A204.1 (cell line): ENCODE measurements at regions not wholly inside any gene's neighbourhood (a gene's known extent, or its start where the extent isn't known, plus 50 kb on each side); places are given as distances from the start of the nearest gene placed in this dataset.

ENCODE experiments used
- FAIRE-seq: peaks from 2 replicates; lab custom pipeline; 2012; peaks lifted over from hg19 to GRCh38; lab: Jason Lieb, UNC

DNA sequence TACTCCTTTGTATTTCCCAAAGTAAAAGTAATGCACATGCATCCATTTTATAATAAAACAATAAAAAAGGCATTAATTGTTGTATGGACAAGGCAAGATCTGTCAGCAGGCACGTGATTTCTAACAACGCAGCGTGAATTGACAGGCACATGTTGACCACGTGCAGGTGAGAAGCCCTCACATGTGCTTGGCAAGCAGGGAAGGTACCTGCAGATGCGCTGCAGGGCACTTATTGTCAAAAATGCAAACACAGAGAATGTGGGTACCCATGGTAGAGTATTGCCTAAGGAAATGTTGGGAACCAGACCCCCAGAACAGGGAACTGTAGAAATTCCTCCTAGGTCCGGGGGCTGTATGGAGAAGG, 515.0 kb upstream of the HS6ST1 start:
- FAIRE-seq, result no peak

DNA sequence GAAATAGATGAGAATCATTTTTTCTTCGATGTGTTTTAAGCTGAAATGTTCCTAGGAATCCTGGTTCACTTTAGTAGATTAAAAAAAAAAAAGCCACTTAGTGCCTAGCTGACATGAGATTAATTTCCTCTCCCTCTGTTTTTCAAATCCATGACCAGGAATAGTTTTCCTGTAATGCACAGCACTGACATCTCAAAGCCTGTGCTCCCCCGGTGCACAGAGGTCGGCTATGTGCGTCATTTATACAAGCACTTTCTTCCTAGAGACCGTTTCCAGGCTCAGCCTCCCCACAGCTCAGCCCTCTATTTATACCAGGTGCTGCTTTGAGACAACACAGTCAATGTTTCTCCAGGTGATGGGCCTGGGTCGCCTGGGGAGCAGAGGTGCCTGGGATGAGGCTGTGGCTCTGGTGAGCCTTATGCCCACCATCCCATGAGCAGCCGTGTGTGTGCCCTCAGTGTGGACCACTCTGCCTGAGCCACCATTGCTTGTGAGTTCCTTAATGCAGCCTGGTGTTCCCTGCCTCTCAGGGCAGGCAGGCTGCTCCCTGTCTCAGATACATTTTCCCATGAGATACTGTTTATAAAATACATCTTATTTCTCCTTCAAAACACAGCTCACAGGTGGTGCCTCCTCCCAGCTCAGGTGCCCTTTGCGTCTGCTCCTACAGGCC, 515.7 kb upstream of the HS6ST1 start:
- FAIRE-seq, result no peak

DNA sequence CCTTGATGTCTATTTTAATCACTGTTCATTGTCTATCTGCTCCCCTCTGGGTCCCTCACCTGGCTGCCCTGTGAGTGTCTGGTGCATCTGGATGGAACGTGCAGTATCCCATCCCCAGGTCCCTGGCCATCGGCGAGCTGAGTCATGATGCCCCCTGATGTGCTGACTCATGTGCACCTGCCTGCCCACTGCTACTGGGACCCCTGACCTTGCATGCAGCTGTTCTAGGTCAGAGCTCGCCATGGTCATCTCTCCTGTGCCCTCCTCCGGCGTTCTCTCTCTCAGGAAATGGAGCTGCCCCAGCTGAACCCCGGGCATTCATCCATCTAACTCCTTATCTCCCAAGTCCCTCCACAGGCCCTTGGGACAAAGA, 516.2 kb upstream of the HS6ST1 start:
- FAIRE-seq, result no peak

DNA sequence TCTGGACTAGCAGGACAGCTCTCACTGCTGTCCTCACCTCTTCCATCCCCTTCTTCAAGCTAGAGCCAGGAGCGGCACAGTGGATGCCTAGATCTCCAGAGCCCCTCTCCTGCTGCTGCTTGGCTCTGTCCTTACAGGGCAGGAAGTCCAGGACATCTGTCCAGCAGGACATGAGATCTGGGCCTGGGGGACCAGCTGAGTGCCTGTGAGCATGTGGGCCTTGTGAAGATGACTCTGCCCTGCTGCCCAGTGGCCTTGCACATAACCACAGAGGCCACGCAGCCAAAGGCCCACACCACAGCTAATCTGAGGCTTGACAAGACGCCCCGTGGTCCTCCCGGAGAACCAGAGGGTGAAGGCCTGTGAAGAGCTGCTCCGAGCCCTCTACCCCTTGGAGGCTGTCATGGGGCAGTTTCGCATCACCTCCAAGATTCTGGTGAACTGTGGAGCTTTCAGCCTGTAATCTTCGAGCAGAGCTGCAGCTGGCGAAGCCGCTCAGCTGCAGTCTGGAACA, 516.7 kb upstream of the HS6ST1 start:
- no peak for FAIRE-seq

DNA sequence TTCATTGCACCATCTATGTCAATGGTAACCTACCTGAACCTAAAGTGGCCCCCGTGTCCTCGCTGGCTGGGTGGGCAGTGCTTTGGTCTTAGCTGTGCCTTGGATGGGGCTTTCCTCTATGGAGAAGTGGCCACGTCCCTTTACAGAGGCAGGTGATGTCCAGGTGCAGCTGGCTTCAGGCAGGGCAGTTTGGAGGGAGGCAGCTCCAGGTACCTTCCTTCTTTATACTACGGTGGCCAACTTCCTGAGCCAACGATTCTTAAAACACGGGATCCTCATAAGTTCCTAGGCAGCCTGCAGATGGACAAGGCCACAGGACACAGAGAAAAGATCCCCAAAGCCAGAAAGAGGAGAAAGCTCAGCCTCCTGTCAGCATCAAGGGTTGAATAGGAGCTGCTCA, 517.3 kb upstream of the HS6ST1 start:
- FAIRE-seq, result no peak

DNA sequence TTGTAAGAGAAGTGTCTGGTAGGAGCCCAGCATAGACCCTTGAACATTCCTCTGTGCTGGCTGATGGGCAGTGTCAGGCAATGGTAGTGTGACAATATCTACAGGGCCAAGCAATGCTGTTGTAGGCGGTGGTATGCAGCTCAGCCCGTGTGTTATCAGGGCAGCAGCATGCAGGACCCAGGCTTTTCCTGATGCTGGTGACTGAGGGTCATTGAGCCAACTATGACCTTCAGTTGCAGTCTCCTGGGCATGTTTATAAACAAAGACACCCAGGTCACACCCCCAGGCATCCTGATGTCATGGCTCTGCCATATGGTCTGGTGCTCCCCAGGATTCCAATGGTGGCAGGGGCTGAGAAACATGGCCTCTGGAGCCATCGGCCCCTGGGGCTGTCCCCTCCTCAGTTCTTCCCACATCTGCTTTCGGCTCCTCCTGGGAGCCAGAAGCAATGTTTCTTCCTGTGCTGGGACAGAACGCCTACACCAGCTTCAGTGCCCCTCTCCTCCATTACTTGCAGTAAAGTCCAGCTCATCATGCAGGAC, 518.0 kb upstream of the HS6ST1 start:
- FAIRE-seq, result no peak

DNA sequence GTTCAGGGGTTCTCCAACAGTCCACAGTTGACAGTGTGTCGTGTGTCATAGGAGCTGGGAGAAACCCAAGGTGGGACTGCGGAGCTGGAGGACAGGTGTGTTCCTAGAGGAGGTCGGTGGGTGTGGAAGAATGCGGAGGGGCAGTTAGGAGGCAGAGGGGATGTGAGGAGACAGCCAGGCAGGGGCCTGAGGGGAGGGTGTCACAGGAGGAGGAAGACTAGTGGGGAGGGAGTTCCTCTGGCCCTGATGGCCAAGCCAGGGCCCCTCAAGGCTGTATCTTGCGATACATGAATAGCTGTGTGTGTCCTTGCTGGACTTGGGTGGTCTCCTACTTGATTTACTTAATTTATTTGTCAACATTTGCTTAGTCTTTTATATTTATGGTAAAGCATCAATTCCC, 519.6 kb upstream of the HS6ST1 start:
- FAIRE-seq, result no peak

DNA sequence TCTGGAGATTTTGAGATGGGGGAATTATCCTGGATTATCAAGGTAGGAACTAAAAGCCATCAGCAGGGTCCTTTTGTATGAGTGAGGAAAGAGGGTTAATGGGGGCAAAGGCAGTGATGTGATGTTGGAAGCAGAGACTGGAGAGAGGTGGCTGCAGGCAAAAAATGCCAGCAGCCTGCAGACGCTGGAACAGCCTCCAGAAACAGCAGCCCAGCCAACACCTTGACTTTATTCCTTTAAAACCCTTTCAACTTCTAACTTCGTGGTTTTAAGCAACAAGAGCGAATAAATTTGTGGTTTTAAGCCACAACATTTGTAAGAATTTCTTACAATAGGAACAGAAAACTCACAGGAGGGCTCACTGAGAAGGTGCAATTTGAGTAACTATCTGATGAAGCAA, 523.1 kb upstream of the HS6ST1 start:
- no peak for FAIRE-seq

DNA sequence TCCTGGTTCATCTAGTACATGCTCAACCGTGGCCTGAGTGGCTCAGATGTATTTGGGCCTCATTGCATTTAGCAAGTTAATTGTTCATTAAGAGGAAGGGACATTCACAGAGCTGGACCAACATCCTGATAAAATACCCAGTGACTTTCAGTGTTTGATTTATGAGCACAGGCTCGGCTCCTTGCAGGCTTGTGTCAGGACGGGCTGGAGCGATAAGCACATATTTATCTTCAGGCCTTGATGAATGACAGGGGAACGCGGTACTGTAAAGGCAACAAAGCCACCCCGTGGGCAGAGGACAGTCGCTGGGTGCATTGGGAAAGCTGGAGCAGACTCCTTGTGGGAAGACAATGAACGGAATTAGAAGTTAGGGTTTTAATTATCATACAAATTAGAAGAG, 548.6 kb upstream of the HS6ST1 start:
- no peak for FAIRE-seq

DNA sequence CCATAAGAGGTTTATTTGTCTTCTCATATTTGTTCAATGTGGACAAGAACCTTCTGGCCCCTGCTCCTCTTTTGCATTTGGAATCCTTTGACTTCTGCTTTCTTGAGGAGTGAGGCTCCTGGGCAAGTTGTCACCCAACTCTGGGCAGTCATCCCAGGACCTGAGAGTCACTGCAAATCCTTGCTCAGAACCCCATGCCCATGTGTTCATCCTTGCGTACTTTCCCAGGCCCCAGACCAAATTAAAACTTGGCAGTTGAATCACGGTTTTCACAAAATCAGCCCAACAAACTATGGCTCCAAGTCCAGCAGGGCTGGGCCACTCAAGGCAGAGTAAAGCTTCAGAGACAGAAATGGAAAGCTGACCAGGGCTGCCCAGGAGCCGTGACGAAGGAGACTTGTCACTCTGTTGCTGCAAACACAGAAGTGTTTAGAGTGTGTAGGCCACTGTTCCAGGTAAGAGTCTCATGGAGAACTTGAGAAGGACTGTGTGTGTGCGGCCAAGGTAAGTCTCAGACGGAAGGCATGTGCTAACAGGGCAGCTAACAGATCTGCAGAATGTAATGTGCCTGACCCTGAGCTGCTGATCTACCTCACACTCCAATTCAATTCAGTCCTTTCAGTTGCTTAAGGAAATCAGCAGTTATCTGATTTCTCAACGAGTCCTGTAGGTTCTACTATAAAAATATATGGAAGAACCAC, 549.4 kb upstream of the HS6ST1 start:
- no peak for FAIRE-seq

DNA sequence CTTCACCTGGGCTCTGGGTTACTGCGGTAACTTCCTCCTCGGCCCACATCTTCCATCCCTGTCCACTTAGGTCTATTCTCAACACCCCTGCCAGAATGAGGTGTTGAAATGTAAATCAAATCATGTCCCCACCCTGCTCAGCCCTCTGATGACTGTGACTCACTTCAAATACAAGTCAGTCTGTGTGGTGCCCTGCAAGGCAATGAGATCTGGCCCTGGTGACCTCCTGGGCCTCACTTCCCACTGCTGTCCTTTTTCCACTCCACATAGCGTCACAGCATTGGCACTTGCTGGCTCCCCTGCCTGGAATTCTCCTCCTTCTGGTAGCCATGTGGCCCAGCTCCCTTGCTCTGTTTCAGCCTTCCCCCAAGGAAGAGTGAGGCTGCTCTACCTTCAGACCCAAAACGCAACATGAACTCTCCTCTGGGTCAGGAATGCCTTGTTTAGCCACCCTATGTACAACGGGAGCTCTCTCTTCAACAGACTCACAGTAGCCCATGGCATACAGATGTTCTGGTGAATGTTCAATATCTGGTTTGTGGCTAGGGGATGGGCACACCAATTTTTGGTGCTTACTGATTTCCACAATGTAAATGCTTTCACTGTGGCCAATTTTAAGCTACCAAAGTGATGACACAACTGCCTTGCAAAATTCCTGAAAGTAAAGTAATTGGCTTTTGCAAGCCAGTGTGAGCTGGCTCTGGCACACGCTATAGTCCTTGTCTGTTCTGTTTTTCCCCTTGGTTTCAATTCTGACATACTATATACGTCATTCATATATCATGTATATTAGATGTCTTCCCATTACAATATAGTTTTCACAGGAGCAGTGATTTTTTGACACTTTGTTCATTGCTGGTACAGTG, 550.3 kb upstream of the HS6ST1 start:
- FAIRE-seq, result no peak

DNA sequence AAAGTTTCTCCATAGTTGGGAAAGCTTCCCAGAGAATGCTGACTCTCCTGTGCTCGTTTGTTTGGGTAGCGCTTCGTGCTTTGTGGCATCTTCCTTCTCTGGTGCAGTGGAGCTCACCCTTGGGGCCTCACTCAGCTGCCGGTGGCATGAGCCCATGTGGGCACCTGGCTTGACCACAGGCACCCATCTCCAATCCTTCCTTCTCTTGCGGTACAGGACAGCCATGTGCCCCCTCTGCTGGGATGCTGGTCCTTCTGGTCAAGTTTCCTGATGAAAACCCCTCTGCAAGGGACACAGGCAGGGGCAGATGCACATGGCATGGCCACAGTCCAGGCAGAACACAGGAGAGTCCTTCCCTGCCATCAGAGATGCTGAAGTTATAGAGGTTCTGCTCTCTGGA, 555.9 kb upstream of the HS6ST1 start:
- FAIRE-seq, result no peak

DNA sequence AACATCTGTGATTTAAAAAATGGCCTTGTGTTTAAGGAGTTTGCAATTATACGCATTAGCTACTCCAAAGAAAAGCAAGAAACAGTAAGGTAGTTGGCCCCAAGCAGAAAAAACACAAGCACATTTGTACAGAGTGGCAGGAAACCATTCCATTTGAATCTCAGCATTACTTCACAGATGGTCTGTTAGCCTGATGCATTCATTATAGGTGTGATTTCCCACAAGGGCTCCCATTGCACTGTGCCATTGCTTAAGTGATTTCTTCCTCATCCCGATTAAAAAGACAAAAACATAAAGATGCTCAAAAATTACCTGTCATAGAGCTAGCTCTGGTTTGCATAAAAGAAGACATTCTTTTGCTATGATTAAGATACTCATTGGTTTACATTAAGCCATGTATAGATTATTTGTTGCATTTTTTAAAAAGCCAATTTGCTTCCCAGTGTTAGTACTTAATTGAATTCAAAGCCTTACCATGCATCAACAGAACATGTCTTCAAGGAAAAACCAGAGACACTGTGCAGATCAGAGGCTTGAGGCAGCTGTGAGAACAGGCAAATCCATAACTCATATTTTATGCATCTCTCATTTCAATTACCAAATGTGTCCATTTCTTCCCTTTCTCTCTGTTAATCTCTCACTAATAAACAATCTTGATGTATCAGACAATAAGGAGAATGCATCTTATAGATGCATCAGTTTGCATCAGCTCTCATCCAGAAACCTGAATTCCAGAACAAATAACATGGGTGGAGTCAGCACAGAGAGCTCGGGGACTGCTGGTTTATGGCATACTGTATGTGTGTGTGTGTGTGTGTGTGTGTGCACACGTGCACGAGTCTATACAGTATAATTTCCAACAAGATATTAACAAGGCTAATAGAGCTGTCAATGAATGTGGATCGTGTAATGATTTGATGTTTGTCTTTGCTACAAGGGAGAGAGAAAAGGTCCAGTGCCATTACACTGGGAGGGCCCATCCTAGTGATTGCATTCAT, 558.6 kb upstream of the HS6ST1 start:
- FAIRE-seq, result no peak

DNA sequence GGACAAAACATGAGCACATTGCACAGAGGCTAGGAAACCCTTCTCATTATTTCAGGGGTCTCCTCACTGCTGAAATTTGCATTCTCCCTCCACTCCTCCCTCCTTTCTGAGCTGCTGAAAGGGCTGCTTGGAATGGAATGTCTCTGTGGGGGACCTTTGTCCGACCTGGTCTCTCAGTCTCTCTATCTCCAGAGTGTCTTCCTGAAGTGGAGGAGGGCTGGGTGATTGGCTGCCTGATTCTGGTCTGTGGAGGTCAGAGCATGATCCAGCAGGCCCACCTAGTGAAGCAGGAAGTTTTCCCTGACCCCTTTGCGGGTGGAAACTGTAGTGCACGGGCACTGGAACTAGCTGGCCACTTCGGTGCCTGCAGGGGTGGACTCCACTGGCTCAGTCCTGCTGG, 560.5 kb upstream of the HS6ST1 start:
- FAIRE-seq, result no peak

DNA sequence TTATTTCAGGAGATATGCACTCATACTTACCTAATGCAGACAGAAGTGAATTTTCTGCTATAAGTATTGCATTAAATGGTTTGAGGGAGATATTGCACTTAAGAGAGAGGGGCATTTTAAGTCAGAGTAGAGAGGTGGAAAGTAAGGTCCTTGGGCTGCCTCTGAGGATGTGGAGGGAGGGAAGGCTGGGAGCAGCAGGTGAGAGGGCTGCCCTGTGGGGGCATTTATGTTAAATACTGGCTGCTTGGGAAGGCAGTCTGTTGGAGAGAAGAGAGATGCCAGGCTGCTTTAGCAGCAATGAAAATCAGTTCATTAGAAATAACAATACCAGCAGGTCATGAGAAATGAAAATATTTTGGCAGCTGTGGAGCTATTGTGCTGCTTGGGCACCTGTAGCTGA, 576.2 kb upstream of the HS6ST1 start:
- FAIRE-seq, result no peak

DNA sequence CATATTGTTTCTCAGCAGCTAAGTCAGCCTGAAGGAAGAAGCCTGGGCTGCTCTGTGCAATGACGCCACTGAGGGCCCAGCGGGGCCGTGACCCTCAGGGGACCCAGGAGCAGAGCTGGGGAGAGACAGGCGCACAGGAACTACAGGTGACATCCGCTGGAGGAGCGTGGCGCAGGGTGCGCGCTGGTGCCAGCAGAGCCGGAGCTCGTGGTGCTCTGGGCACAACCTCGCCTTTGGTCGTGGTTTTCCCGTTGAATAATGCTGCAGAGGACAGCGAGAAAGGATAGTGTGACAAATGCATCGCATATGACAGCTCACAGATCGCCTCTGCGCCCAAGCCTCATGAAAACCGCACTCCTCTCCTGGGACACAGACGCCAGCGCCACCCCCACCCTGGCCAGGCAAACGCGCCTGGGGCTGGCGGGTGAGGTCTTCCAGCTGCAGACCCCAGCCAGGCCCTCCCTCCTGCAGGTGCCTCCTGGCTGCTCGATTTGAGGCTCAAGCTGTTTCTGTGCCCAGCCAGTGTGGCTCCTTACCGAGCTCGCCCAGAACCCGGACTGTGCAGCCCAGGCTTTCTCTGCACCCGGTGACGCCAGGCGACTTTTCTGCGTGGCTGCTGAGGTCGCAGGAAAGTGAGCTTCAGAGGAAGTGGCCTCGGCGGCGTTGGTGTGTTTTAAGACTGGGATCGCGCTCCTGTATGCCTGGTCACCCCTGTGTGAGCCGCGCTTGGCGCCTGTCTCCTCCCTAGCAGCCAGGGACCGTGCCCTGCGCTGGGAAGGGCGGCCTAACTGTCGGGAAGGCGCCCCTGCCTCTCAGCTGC, 583.1 kb upstream of the HS6ST1 start:
- no peak for FAIRE-seq

DNA sequence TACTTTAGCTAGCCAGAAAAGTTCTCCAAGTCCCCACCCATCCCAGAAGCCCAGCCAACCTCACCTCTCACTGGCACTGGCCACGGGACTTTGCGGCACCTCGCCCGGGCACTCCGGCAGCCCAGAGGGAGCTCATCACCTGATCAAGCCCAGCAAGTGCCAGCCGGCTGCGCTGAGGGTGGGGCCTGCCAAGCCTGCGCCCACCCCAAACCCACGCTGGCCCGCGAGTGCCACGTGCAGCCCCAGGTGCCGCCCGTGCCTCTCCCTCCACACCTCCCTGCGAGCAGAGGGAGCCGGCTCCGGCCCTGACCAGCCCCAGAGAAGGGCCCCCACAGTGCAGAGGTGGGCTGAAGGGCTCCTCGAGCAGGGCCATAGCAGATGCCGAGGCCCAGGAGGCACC, 585.0 kb upstream of the HS6ST1 start:
- no peak for FAIRE-seq

DNA sequence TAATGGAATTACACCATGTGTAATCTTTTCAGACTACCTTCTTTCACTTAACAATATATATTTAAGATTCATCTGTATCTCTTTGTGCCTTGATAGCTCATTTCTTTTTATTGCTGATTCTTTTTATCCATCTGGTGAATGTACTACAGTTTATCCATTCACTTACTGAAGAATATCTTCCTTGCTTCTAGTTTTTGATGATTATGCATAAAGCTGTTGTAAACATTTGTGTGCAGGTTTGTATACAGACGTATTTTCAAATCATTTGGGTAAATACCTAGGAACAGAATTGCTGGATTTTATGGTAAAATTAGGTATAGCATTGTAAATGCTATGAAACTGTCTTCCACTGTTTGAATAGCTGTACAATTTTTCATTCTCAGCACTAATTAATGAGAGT, 592.6 kb upstream of the HS6ST1 start:
- FAIRE-seq, result no peak

DNA sequence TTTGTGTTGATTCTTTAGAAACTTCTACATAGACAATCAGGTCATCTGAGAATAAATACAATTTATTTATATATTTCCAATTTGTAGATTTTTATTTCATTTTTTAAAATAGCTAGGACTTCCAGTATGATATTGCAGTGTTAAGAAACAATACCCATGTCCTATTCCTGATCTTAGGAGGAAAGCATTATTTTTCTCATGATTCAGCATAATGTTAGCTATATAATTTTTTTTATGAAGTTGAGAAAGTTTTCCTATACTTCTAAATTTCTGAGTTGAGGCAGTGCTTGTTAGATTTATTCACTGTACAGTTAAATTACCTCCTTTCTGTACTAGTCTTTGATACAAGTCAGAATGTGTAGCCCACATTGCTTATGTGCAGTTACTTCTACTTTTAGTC, 595.7 kb upstream of the HS6ST1 start:
- no peak for FAIRE-seq

DNA sequence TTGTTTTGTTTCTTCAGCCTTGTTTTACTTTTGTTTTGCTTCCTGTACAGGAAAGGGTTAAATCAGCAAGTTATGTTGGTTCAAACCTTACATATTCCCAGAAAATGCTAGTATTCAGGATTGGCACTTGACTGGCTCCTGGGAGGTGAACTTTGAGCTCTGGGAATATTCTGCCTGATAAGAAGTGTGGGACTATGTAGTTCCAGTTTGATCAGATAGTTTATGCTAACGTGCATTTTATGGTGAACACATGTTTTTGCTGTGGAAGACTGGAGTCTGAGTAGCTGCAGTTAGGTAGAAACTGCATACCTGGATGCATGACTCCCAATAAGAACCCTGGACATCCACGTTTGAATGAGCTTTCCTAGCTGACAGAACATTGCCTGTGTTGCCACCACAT, 603.1 kb upstream of the HS6ST1 start:
- no peak for FAIRE-seq

DNA sequence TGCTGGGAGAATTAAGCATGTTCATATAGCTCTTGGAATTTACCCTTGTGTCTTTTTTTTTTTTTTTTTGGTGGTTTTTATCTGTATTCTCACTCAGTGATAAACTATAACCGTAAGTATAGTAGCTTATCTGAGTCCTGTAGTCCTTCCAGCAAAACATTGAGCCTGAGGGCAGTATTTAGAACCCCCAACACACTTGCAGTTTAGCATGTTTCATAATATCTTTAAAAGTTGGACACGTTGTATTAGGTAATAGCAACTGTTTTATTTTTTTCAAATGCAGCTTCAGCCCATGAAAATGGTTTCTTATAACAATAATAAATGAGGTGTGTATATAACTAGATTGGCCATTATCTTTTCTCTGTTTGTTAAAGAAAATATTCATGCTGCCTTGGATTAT, 603.5 kb upstream of the HS6ST1 start:
- no peak for FAIRE-seq
